HepG2 (cell line): ENCODE measurements at regions not wholly inside any gene's neighbourhood (a gene's known extent, or its start where the extent isn't known, plus 50 kb on each side); places are given as distances from the start of the nearest gene placed in this dataset.

Experiments
- ATAC-seq: fragments of 200-7000 bp; cut with Tn5 transposase; 3 replicates; pipeline ENCODE4 v1.9.1; 2020; ENCODE audit warnings: mild to moderate bottlenecking, moderate library complexity
- BruUV-seq: library from RNA; stranded (reverse); fragments of 400-500 nt; replicated peaks from 2 replicates; lab custom pipeline; 2021; lab: Mats Ljungman, UMichigan
- CTCF ChIA-PET: fragments of 300-600 bp; formaldehyde crosslinking; extraction: SDS; loops from one replicate; lab custom pipeline; 2021; ENCODE audit warnings: low total read pairs, inconsistent platforms, low intra/inter-chr PET ratio; lab: Yijun Ruan, JAX
- POLR2A ChIA-PET: fragments of 350-600 bp; sonication (Branson Sonifier 250); formaldehyde crosslinking; loops from one replicate; lab custom pipeline; 2020; ENCODE audit warnings: antibody characterized with exemption, inconsistent platforms; lab: Yijun Ruan, JAX
- DNase-seq: peaks from one replicate; pipeline ENCODE4 v3.0.0-alpha.2; 2015; ENCODE audit warnings: low spot score
- FAIRE-seq: peaks from 3 replicates; lab custom pipeline; 2011; peaks lifted over from hg19 to GRCh38; lab: Jason Lieb, UNC
- H2AFZ ChIP-seq: one replicate; pipeline ENCODE4 v1.6.1; 2011; ENCODE audit warnings: low read length, inconsistent platforms
- H3K27ac ChIP-seq: fragments of 300-600 bp; 3 replicates; pipeline ENCODE4 v1.8.0; 2011; ENCODE audit warnings: mixed run types, mild to moderate bottlenecking, mixed read lengths, low read length, inconsistent platforms; ENCODE audit not compliant: insufficient read depth; ENCODE audit errors: extremely low read length
- H3K27me3 ChIP-seq, 2 experiments: fragments of 200-600 bp in 1 of 2; 2 replicates in 1 of 2; 3 replicates in 1 of 2; pipeline versions ENCODE4 v1.6.0 to v1.8.0; 2011; ENCODE audit warnings: low read length in 2 of 2, mild to moderate bottlenecking in 2 of 2, moderate library complexity in 2 of 2, inconsistent platforms in 1 of 2; ENCODE audit not compliant: insufficient read depth in 2 of 2, control insufficient read depth in 1 of 2
- H3K36me3 ChIP-seq, 2 experiments: fragments of 200-600 bp in 1 of 2; replicated peaks in 1 of 2; 2 replicates in 1 of 2; 3 replicates in 1 of 2; pipeline versions ENCODE4 v1.5.1 to v1.8.0; 2011; ENCODE audit warnings: low read length in 2 of 2, inconsistent platforms in 1 of 2; ENCODE audit not compliant: insufficient read depth in 2 of 2, control insufficient read depth in 1 of 2
- H3K4me1 ChIP-seq: 2 replicates; pipeline ENCODE4 v1.5.1; 2012; ENCODE audit warnings: low read length, inconsistent platforms; ENCODE audit not compliant: insufficient read depth
- H3K4me2 ChIP-seq: 2 replicates; pipeline ENCODE4 v1.6.0; 2011; ENCODE audit warnings: low read depth, low read length, inconsistent platforms
- H3K4me3 ChIP-seq, 3 experiments: fragments of 200-600 bp in 1 of 3; sonication (generic), shearing (Covaris generic) in 1 of 3; replicated peaks in 1 of 3; 2 replicates each; pipeline ENCODE4 v1.5.1; 2011 to 2016; ENCODE audit warnings: low read length in 3 of 3, inconsistent platforms in 2 of 3, low read depth in 2 of 3, mild to moderate bottlenecking in 2 of 3, control low read depth in 1 of 3, mixed read lengths in 1 of 3; ENCODE audit not compliant: insufficient read depth in 1 of 3
- H3K79me2 ChIP-seq: one replicate; pipeline ENCODE4 v1.6.1; 2011; ENCODE audit warnings: low read length, inconsistent platforms; ENCODE audit not compliant: insufficient read depth
- H3K9ac ChIP-seq: 2 replicates; pipeline ENCODE4 v1.6.0; 2011; ENCODE audit warnings: mild to moderate bottlenecking, low read depth, low read length, inconsistent platforms; ENCODE audit not compliant: insufficient read depth
- H3K9me3 ChIP-seq: 2 replicates; pipeline ENCODE4 v1.5.1; 2012; ENCODE audit warnings: mild to moderate bottlenecking, low read length
- H4K20me1 ChIP-seq: 2 replicates; pipeline ENCODE4 v1.6.0; 2011; ENCODE audit warnings: inconsistent platforms, mild to moderate bottlenecking, low read length, moderate library complexity; ENCODE audit not compliant: insufficient read depth
- MXI1 ChIP-seq: IDR thresholded peaks from 3 replicates; pipeline ENCODE4 v1.6.1; 2012; ENCODE audit warnings: low read depth, low read length, inconsistent platforms, borderline replicate concordance
- STAG1 ChIP-seq: sonication (generic); formaldehyde crosslinking; IDR thresholded peaks from 2 replicates; pipeline ENCODE4 v1.4.0; 2020; ENCODE audit warnings: missing genetic modification reagents
- ZFP91 ChIP-seq: sonication (generic); formaldehyde crosslinking; IDR thresholded peaks from 2 replicates; pipeline ENCODE4 v1.9.0; 2022; ENCODE audit warnings: missing genetic modification reagents, mild to moderate bottlenecking, borderline replicate concordance
- ZNF44 ChIP-seq: sonication (generic); formaldehyde crosslinking; IDR thresholded peaks from 2 replicates; pipeline ENCODE4 v1.5.1; 2020; ENCODE audit warnings: mild to moderate bottlenecking, missing genetic modification reagents
- WGBS: methylation state at CpG from one replicate; pipeline ENCODE4 v1.1.6; 2017; ENCODE audit warnings: low lambda C conversion rate; 5-methylcytosine and 5-hydroxymethylcytosine counted together
- in situ Hi-C: cut with HindIII; loops from 2 replicates; pipeline ENCODE4 v1.10.0; 2017; ENCODE audit warnings: low pct_unique_long_range_greater_than_20kb; ENCODE audit not compliant: extremely low pct_ligation_motif_present
- intact Hi-C: fragments of 100-400 bp; cut with micrococcal nuclease; formaldehyde crosslinking; loops from one replicate; pipeline ENCODE4 v1.10.0; 2022; ENCODE audit not compliant: unreplicated experiment
- TF ChIP-seq, protein P1 (sequence below): sonication (generic); formaldehyde crosslinking; IDR thresholded peaks from 2 replicates; pipeline ENCODE4 v1.8.1; 2022; ENCODE audit warnings: mild to moderate bottlenecking, missing genetic modification reagents
- TF ChIP-seq, protein P2 (sequence below): sonication (generic); formaldehyde crosslinking; IDR thresholded peaks from 2 replicates; pipeline ENCODE4 v1.5.1; 2020; ENCODE audit warnings: mild to moderate bottlenecking, missing genetic modification reagents, moderate library complexity

GRCh38 chr5:74290634-74291241 is 349.8 kb downstream of the ENC1 start (continued):
- peak; percentile 68 for TF ChIP-seq STAG1 (CRISPR knock-in tag)
- TF ChIP-seq, protein P1, sequence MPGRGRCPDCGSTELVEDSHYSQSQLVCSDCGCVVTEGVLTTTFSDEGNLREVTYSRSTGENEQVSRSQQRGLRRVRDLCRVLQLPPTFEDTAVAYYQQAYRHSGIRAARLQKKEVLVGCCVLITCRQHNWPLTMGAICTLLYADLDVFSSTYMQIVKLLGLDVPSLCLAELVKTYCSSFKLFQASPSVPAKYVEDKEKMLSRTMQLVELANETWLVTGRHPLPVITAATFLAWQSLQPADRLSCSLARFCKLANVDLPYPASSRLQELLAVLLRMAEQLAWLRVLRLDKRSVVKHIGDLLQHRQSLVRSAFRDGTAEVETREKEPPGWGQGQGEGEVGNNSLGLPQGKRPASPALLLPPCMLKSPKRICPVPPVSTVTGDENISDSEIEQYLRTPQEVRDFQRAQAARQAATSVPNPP (CRISPR knock-in tag): no peak

GRCh38 chr5:74289691-74290090 is 350.8 kb downstream of the ENC1 start:
- Histone ChIP-seq H4K20me1 (no peaks in the 10 kb centered on the region), H2AFZ (no peak overlapping the region), H3K4me3 (no peak overlapping the region), H3K4me1 (no peaks in the 10 kb centered on the region), H3K79me2 (no peaks in the 10 kb centered on the region), H3K36me3 (no peaks in the 10 kb centered on the region), H3K27ac (no peak overlapping the region), H3K4me2 (no peak overlapping the region), H3K9ac (no peak overlapping the region), H3K27me3 (no peaks in the 10 kb centered on the region; a peak in 2 of 5 replicates), H3K9me3 (no peaks in the 10 kb centered on the region)
- FAIRE-seq: no peak
- intact Hi-C loops: loop anchor here (2.0 kb wide), 1 partner anchor 353 kb away; no protein-coding TSS in a partner anchor
- ATAC-seq: no peak
- 33% methylated on average over 1 of the region's 1 CpG for WGBS
- TF ChIP-seq MXI1: no peak
- no peak for TF ChIP-seq ZFP91 (CRISPR knock-in tag)
- TF ChIP-seq, protein P2, sequence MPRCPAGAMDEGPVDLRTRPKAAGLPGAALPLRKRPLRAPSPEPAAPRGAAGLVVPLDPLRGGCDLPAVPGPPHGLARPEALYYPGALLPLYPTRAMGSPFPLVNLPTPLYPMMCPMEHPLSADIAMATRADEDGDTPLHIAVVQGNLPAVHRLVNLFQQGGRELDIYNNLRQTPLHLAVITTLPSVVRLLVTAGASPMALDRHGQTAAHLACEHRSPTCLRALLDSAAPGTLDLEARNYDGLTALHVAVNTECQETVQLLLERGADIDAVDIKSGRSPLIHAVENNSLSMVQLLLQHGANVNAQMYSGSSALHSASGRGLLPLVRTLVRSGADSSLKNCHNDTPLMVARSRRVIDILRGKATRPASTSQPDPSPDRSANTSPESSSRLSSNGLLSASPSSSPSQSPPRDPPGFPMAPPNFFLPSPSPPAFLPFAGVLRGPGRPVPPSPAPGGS (CRISPR knock-in tag): no peak
- no peak for TF ChIP-seq ZNF44 (CRISPR knock-in tag)
- no peak for DNase-seq
- ChIA-PET POLR2A (no interaction called here), CTCF (no interaction called here)
- no TSS peak for BruUV-seq
- in situ Hi-C loops: no loop called here
